ENCODE measurements at regions not wholly inside any gene's neighbourhood (a gene's known extent, or its start where the extent isn't known, plus 50 kb on each side); places are given as distances from the start of the nearest gene placed in this dataset.
A peak's percentile ranks its signal among the peaks of the same experiment; 100 is the strongest.
"Not testable (repeated sequence)": the region's sequence is repeated elsewhere in the genome, so short reads cannot be mapped to it uniquely, and the experiment has no call there.

DNA sequence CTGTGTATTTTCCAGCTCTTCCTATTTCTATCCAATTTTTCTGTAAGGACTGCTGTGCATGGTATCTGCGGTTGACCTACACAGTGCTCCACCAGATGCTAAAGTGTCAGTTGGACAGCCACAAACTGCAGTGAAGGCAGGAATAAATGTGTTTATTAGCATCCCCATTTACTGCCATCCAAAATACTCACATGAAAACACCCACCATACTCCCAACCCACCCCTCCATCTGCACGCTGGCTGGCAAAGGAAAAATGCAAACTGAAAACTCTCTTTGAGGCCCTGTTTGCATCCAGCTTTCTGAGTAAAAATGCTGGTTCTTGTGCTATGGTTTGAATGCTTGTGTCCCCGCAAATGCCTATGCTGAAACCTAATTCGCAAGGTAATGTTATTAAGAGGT is 515.5 kb downstream of the ZNF385D start:
- H3K27me3 ChIP-seq (ENCODE audit: insufficient read depth, low read length, poor library complexity, severe bottlenecking), result no peaks in the 10 kb centered on the region
- POLR2A ChIA-PET, result no interaction called here

DNA sequence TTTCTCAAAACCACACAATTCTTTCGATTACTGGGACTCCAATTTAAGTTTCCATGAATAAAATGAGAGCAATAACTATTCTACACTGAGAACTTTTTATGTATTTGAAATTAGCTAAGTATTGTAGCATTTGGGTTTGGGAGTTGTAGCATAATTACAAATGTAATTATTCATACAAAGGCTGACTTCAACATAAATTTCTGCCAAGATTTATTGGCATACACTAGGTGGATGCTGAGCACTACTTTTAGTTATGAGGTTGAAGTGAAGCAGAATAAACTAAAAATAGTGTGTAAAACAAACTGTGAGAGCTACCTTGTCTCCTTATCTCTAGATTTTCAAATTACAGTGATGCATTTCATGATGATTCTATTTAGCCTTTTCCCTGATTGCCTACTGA is 516.1 kb downstream of the ZNF385D start:
- H3K4me1 Mint-ChIP-seq, result no peaks in the 10 kb centered on the region
- H3K4me3 Mint-ChIP-seq, result no peak overlapping the region
- ChIA-PET POLR2A (no interaction called here), CTCF (no interaction called here)
- Histone ChIP-seq H3K4me3 (ENCODE audit: low read length) (no peak overlapping the region), H3K4me1 (ENCODE audit: insufficient read depth, low read length) (no peaks in the 10 kb centered on the region), H3K27ac (ENCODE audit: low read depth, low read length) (no peak overlapping the region), H3K36me3 (ENCODE audit: insufficient read depth, low read length) (no peaks in the 10 kb centered on the region), H3K27me3 (ENCODE audit: insufficient read depth, low read length, poor library complexity, severe bottlenecking) (no peaks in the 10 kb centered on the region), H3K9me3 (ENCODE audit: low read length) (no peaks in the 10 kb centered on the region)
- peaks cover 0 to 18% (median 8%) of the 10 kb centered on the region in 5 donors for H3K9me3 Mint-ChIP-seq
- DNase-seq, result no peak
- H3K27ac Mint-ChIP-seq, result no peak overlapping the region
- no peaks in the 10 kb centered on the region for H3K36me3 Mint-ChIP-seq
- no peaks in the 10 kb centered on the region for H3K27me3 Mint-ChIP-seq

More for the DNA sequence above, 515.5 kb downstream of the ZNF385D start:
- Mint-ChIP-seq H3K36me3 (no peaks in the 10 kb centered on the region), H3K9me3 (peaks cover 0 to 18% (median 8%) of the 10 kb centered on the region in 5 donors), H3K4me3 (no peak overlapping the region), H3K27me3 (no peaks in the 10 kb centered on the region), H3K4me1 (no peaks in the 10 kb centered on the region), H3K27ac (no peak overlapping the region)
- no peaks in the 10 kb centered on the region for H3K9me3 ChIP-seq (ENCODE audit: low read length)
- no peak overlapping the region for H3K27ac ChIP-seq (ENCODE audit: low read depth, low read length)
- H3K4me3 ChIP-seq (ENCODE audit: low read length), result no peak overlapping the region
- H3K36me3 ChIP-seq (ENCODE audit: insufficient read depth, low read length), result no peaks in the 10 kb centered on the region
- DNase-seq, result no peak
- CTCF ChIA-PET, result no interaction called here
- no peaks in the 10 kb centered on the region for H3K4me1 ChIP-seq (ENCODE audit: insufficient read depth, low read length)

DNA sequence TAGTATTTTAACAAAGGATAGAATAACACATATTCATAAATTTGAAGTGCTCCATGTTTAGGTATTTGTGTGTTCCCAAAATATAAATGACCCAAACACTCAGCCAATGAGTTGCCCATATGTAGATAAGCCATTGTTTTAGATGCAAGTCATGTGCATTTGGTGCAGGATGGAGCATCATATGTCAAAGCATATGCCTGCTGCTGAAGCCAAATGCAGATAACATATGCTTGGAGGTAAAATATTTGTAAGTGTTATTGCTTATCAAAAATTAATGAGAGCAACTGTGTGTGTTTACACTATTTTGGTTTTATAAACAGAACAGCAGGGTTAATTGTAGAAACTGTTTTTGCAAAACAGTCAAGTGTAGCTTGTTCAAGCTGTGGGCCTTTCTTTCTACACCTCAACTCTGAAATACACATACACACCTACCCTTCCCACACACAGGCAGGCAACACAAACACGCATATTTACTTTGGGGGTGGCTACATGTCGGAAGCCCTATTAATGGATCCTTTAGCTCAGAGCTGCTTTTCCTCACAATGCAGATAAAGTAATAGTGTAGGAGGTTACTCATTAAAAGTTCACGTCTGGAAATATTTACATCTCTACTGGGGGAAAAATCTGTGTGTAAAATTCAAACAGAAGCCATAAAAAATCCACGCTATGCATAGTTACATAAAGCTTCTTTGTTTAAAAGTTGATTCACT is 521.4 kb downstream of the ZNF385D start:
- CTCF ChIA-PET, result no interaction called here
- no peaks in the 10 kb centered on the region for H3K36me3 Mint-ChIP-seq
- DNase-seq, result no peak
- H3K4me1 Mint-ChIP-seq, result no peaks in the 10 kb centered on the region
- H3K4me1 ChIP-seq (ENCODE audit: insufficient read depth, low read length), result no peaks in the 10 kb centered on the region
- H3K27me3 Mint-ChIP-seq, result no peaks in the 10 kb centered on the region
- no peaks in the 10 kb centered on the region for H3K36me3 ChIP-seq (ENCODE audit: insufficient read depth, low read length)
- peaks cover 4 to 16% (median 9%) of the 10 kb centered on the region in 5 donors for H3K9me3 Mint-ChIP-seq
- H3K27me3 ChIP-seq (ENCODE audit: insufficient read depth, low read length, poor library complexity, severe bottlenecking), result no peaks in the 10 kb centered on the region
- H3K9me3 ChIP-seq (ENCODE audit: low read length), result no peaks in the 10 kb centered on the region
- H3K4me3 ChIP-seq (ENCODE audit: low read length), result no peak overlapping the region
- H3K27ac Mint-ChIP-seq, result no peak overlapping the region
- no peak overlapping the region for H3K4me3 Mint-ChIP-seq
- POLR2A ChIA-PET, result no interaction called here
- H3K27ac ChIP-seq (ENCODE audit: low read depth, low read length), result no peak overlapping the region

DNA sequence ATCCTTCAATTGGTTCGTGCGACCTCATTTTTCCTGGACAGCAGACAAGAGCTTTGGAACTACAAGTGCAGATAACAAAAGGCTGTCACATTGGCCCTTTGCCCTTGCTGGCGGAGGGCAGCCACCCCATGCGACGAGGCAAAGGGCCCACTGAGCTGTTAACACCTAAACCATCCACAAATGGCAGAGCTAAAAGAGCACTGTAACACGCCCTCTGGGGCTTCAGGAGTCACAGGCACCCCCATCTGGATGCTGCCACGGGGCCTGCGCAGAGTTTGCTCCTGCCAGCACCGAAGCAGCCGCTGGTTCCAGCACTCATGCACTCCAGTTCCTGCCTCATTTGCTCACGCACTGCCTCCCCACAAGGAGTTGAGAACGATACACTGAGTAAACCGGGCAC is 524.9 kb downstream of the ZNF385D start:
- ChIA-PET CTCF (no interaction called here), POLR2A (no interaction called here)
- H3K36me3 Mint-ChIP-seq, result no peaks in the 10 kb centered on the region
- H3K9me3 Mint-ChIP-seq, result peaks cover 4 to 11% (median 5%) of the 10 kb centered on the region in 5 donors
- no peak overlapping the region for H3K27ac ChIP-seq (ENCODE audit: low read depth, low read length)
- no peaks in the 10 kb centered on the region for H3K4me1 ChIP-seq (ENCODE audit: insufficient read depth, low read length)
- no peaks in the 10 kb centered on the region for H3K36me3 ChIP-seq (ENCODE audit: insufficient read depth, low read length)
- H3K27ac Mint-ChIP-seq, result no peak overlapping the region
- no peaks in the 10 kb centered on the region for H3K27me3 ChIP-seq (ENCODE audit: insufficient read depth, low read length, poor library complexity, severe bottlenecking)
- H3K4me3 ChIP-seq (ENCODE audit: low read length), result no peak overlapping the region
- H3K4me3 Mint-ChIP-seq, result no peak overlapping the region
- no peaks in the 10 kb centered on the region for H3K4me1 Mint-ChIP-seq
- no peak for DNase-seq
- no peaks in the 10 kb centered on the region for H3K9me3 ChIP-seq (ENCODE audit: low read length)
- no peaks in the 10 kb centered on the region for H3K27me3 Mint-ChIP-seq

DNA sequence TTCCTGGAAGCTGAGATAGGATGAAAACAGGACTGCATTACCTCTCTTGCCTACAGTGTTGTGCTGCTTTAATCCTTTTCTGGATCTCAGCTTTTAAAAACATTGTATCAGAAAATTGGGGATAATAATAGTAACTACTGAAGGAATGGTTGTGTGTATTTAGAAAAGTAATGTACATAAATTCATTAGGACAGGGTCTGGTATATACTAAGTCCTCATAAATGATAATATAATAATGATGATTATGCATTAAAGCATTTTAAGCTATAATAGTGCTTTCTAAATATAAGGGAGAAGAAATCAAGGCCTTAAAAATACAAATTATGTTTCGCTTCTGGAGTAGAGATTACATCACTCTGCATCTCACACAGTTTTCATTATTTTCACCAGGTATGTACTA is 530.1 kb downstream of the ZNF385D start:
- H3K36me3 ChIP-seq (ENCODE audit: insufficient read depth, low read length), result no peaks in the 10 kb centered on the region
- ChIA-PET POLR2A (no interaction called here), CTCF (no interaction called here)
- no peak overlapping the region for H3K4me3 ChIP-seq (ENCODE audit: low read length)
- DNase-seq, result no peak
- H3K27ac ChIP-seq (ENCODE audit: low read depth, low read length), result no peak overlapping the region
- no peaks in the 10 kb centered on the region for H3K4me1 Mint-ChIP-seq
- no peaks in the 10 kb centered on the region for H3K27me3 Mint-ChIP-seq
- H3K27me3 ChIP-seq (ENCODE audit: insufficient read depth, low read length, poor library complexity, severe bottlenecking), result no peaks in the 10 kb centered on the region
- H3K4me1 ChIP-seq (ENCODE audit: insufficient read depth, low read length), result no peaks in the 10 kb centered on the region
- peaks cover 0 to 27% (median 7%) of the 10 kb centered on the region in 5 donors for H3K9me3 Mint-ChIP-seq
- H3K36me3 Mint-ChIP-seq, result no peaks in the 10 kb centered on the region
- peak overlapping the region in 1 of 8 donors; percentile 58 for H3K27ac Mint-ChIP-seq
- H3K9me3 ChIP-seq (ENCODE audit: low read length), result no peaks in the 10 kb centered on the region
- H3K4me3 Mint-ChIP-seq, result no peak overlapping the region

DNA sequence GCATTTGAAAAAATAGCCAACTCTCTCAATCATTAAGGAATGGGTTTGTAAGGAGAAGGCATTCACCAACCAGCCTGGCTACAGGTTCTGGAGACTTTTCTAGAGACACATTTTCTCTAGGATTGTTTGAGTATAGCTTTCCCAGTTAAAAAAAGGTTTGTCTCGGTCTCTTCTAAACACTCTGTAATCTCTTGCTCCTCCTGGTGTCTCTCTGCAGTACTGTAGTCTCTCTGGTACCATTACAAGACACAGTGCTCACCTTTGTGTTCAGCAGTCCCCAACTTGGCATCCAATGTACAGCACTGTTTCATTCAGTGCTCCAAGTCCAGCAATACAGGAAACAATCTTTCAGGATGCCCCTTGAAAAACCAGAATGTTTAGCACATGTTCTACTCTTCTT is 534.4 kb downstream of the ZNF385D start:
- H3K9me3 ChIP-seq (ENCODE audit: low read length), result no peaks in the 10 kb centered on the region
- POLR2A ChIA-PET, result no interaction called here
- H3K4me3 ChIP-seq (ENCODE audit: low read length), result no peak overlapping the region
- CTCF ChIA-PET, result no interaction called here
- H3K36me3 ChIP-seq (ENCODE audit: insufficient read depth, low read length), result no peaks in the 10 kb centered on the region
- Mint-ChIP-seq H3K27me3 (peaks cover 0 to 1% of the 10 kb centered on the region in 2 donors), H3K36me3 (no peaks in the 10 kb centered on the region), H3K4me1 (no peaks in the 10 kb centered on the region), H3K4me3 (no peak overlapping the region), H3K27ac (peak overlapping the region in 1 of 8 donors; percentile 42), H3K9me3 (peaks cover 13 to 33% (median 22%) of the 10 kb centered on the region in 5 donors)
- H3K4me1 ChIP-seq (ENCODE audit: insufficient read depth, low read length), result no peaks in the 10 kb centered on the region
- H3K27me3 ChIP-seq (ENCODE audit: insufficient read depth, low read length, poor library complexity, severe bottlenecking), result no peaks in the 10 kb centered on the region
- DNase-seq, result no peak
- H3K27ac ChIP-seq (ENCODE audit: low read depth, low read length), result no peak overlapping the region

DNA sequence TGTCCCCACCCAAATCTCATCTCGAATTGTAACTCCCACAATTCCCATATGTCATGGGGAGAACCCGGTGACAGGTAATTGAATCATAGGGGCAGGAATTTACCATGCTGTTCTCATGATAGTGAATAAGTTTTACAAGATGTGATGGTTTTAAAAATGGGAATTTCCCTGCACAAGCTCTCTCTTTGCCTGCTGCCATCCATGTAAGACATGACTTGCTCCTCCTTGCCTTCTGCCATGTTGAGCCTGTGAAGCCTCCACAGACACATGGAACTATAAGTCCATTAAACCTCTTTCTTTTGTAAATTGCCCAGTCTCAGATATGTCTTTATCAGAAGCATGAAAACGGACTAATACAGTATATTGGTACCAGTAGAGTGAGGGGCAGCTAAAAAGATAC is 546.9 kb downstream of the ZNF385D start:
- H3K36me3 ChIP-seq (ENCODE audit: insufficient read depth, low read length); CTCF ChIA-PET; H3K27me3 ChIP-seq (ENCODE audit: insufficient read depth, low read length, poor library complexity, severe bottlenecking); H3K27me3 Mint-ChIP-seq; H3K27ac ChIP-seq (ENCODE audit: low read depth, low read length); H3K4me1 Mint-ChIP-seq; H3K9me3 ChIP-seq (ENCODE audit: low read length); H3K27ac Mint-ChIP-seq; H3K4me1 ChIP-seq (ENCODE audit: insufficient read depth, low read length); DNase-seq; H3K4me3 ChIP-seq (ENCODE audit: low read length); H3K36me3 Mint-ChIP-seq; POLR2A ChIA-PET; H3K4me3 Mint-ChIP-seq: not testable (repeated sequence)
- peaks cover 15 to 45% (median 23%) of the 10 kb centered on the region in 5 donors for H3K9me3 Mint-ChIP-seq

DNA sequence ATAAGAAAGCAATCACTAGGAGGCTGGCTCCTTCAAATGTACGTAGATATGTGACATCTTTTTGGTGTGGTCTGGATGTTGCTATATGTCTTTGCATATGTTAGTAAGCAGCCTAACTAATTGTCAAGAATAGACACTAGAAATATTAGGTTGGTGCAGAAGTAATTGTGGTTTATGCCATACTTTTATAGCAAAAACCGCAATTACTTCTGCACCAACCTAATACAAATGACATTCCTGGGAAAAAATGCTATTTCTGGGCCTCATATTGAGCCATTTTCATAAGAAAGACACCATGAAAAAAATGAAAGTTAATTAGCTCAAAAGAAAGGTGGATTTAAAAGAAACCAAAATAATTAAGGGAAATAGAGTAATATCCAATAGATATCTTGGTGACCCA is 555.8 kb downstream of the ZNF385D start:
- DNase-seq, result no peak
- Mint-ChIP-seq H3K9me3 (peaks cover 5 to 13% (median 10%) of the 10 kb centered on the region in 5 donors), H3K36me3 (no peaks in the 10 kb centered on the region), H3K27me3 (no peaks in the 10 kb centered on the region), H3K4me3 (no peak overlapping the region), H3K4me1 (no peaks in the 10 kb centered on the region), H3K27ac (no peak overlapping the region)
- Histone ChIP-seq H3K4me3 (ENCODE audit: low read length) (no peak overlapping the region), H3K36me3 (ENCODE audit: insufficient read depth, low read length) (no peaks in the 10 kb centered on the region), H3K4me1 (ENCODE audit: insufficient read depth, low read length) (no peaks in the 10 kb centered on the region), H3K27me3 (ENCODE audit: insufficient read depth, low read length, poor library complexity, severe bottlenecking) (no peaks in the 10 kb centered on the region), H3K27ac (ENCODE audit: low read depth, low read length) (no peak overlapping the region), H3K9me3 (ENCODE audit: low read length) (no peaks in the 10 kb centered on the region)
- ChIA-PET POLR2A (no interaction called here), CTCF (no interaction called here)

DNA sequence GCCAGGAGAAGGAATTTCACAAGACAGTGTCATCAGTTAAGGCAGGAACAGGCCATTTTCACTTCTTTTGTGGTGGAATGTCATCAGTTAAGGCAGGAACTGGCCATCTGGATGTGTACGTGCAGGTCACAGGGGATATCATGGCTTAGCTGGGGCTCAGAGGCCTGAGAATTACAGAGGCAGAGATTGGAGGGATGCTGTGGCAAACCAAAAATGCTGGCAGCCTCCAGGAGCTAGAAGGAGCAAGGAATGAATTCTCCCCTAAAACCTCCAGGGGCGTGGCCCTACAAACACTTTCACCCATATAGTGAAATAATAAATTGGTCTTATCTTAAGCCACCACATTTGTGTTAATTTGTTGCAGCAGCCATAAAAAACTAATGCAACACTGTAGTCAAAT is 557.0 kb downstream of the ZNF385D start:
- H3K27me3 Mint-ChIP-seq; DNase-seq; H3K36me3 Mint-ChIP-seq; H3K27ac Mint-ChIP-seq; H3K4me1 Mint-ChIP-seq; POLR2A ChIA-PET; H3K9me3 ChIP-seq (ENCODE audit: low read length); H3K4me1 ChIP-seq (ENCODE audit: insufficient read depth, low read length); CTCF ChIA-PET; H3K4me3 ChIP-seq (ENCODE audit: low read length); H3K27ac ChIP-seq (ENCODE audit: low read depth, low read length); H3K36me3 ChIP-seq (ENCODE audit: insufficient read depth, low read length); H3K9me3 Mint-ChIP-seq; H3K4me3 Mint-ChIP-seq; H3K27me3 ChIP-seq (ENCODE audit: insufficient read depth, low read length, poor library complexity, severe bottlenecking): not testable (repeated sequence)
